ENCODE measurements at regions not wholly inside any gene's neighbourhood (a gene's known extent, or its start where the extent isn't known, plus 50 kb on each side); places are given as distances from the start of the nearest gene placed in this dataset.

GRCh38 chr10:52967806-52968795 lies 195.5 kb upstream of the MBL2 start:
- no peak for TF ChIP-seq CTCF (IDR thresholded peaks at IDR 0.05; ENCODE audit: insufficient read depth, missing control alignments)
- DNase-seq (ENCODE audit: insufficient read length, low spot score) (no peak), FAIRE-seq (no peak)

- TF ChIP-seq CTCF (IDR thresholded peaks at IDR 0.05; ENCODE audit: insufficient read depth, missing control alignments): no peak
- FAIRE-seq: no peak
- no peak for DNase-seq (ENCODE audit: insufficient read length, low spot score)
Measured at GRCh38 chr10:52966904-52967303, 194.3 kb upstream of the MBL2 start.

- no peak for FAIRE-seq
- no peak for DNase-seq (ENCODE audit: insufficient read length, low spot score)
- TF ChIP-seq CTCF (IDR thresholded peaks at IDR 0.05; ENCODE audit: insufficient read depth, missing control alignments): no peak
Measured at GRCh38 chr10:52965938-52966401, 193.4 kb upstream of the MBL2 start.

GRCh38 chr10:52965509-52965908 lies 192.9 kb upstream of the MBL2 start:
- DNase-seq (ENCODE audit: insufficient read length, low spot score): no peak
- TF ChIP-seq CTCF (IDR thresholded peaks at IDR 0.05; ENCODE audit: insufficient read depth, missing control alignments): no peak
- no peak for FAIRE-seq

GRCh38 chr10:52961323-52961722 lies 188.7 kb upstream of the MBL2 start:
- FAIRE-seq (no peak), DNase-seq (ENCODE audit: insufficient read length, low spot score) (no peak)

GRCh38 chr10:52959810-52960209 lies 187.2 kb upstream of the MBL2 start:
- DNase-seq (ENCODE audit: insufficient read length, low spot score) (no peak), FAIRE-seq (no peak)
- no peak for TF ChIP-seq CTCF (IDR thresholded peaks at IDR 0.05; ENCODE audit: insufficient read depth, missing control alignments)

More at GRCh38 chr10:52961323-52961722, 188.7 kb upstream of the MBL2 start:
- no peak for TF ChIP-seq CTCF (IDR thresholded peaks at IDR 0.05; ENCODE audit: insufficient read depth, missing control alignments)

GRCh38 chr10:52956861-52957260 lies 184.3 kb upstream of the MBL2 start:
- no peak for TF ChIP-seq CTCF (IDR thresholded peaks at IDR 0.05; ENCODE audit: insufficient read depth, missing control alignments)
- no peak for FAIRE-seq
- no peak for DNase-seq (ENCODE audit: insufficient read length, low spot score)
